Neutrophil (primary cell): ENCODE measurements at regions not wholly inside any gene's neighbourhood (a gene's known extent, or its start where the extent isn't known, plus 50 kb on each side); places are given as distances from the start of the nearest gene placed in this dataset.

ENCODE experiments used
- H3K27ac ChIP-seq: fragments of 200-600 bp; sonication (generic); 2 replicates; pipeline ENCODE4 v1.5.1; 2016; ENCODE audit warnings: mild to moderate bottlenecking, moderate library complexity
- H3K27me3 ChIP-seq: fragments of 200-600 bp; sonication (generic); 2 replicates; pipeline ENCODE4 v1.6.0; 2016; ENCODE audit warnings: mild to moderate bottlenecking
- H3K36me3 ChIP-seq: fragments of 200-600 bp; sonication (generic); 2 replicates; pipeline ENCODE4 v1.5.1; 2017
- H3K4me1 ChIP-seq, 2 experiments: fragments of 200-600 bp in 1 of 2; sonication (generic) in 1 of 2; 1 replicate in 1 of 2; 2 replicates in 1 of 2; pipeline versions ENCODE4 v1.5.1 to v1.6.1; 2013 to 2016; ENCODE audit warnings: low read depth in 1 of 2, low read length in 1 of 2, mild to moderate bottlenecking in 1 of 2, moderate library complexity in 1 of 2; ENCODE audit not compliant: control insufficient read depth in 1 of 2, insufficient read depth in 1 of 2
- H3K4me3 ChIP-seq, 2 experiments: fragments of 200-600 bp in 1 of 2; sonication (generic) in 1 of 2; 1 replicate in 1 of 2; 2 replicates in 1 of 2; pipeline ENCODE4 v1.5.1; 2013 to 2016; ENCODE audit warnings: low read depth in 1 of 2, low read length in 1 of 2, mild to moderate bottlenecking in 1 of 2, moderate library complexity in 1 of 2
- H3K9me3 ChIP-seq: fragments of 200-600 bp; sonication (generic); 2 replicates; pipeline ENCODE4 v1.5.1; 2016
- TF ChIP-seq, protein P1 (sequence below): fragments of 200-600 bp; sonication (generic); IDR thresholded peaks from 2 replicates; pipeline ENCODE4 v1.5.1; 2016; ENCODE audit warnings: antibody characterized with exemption

DNA sequence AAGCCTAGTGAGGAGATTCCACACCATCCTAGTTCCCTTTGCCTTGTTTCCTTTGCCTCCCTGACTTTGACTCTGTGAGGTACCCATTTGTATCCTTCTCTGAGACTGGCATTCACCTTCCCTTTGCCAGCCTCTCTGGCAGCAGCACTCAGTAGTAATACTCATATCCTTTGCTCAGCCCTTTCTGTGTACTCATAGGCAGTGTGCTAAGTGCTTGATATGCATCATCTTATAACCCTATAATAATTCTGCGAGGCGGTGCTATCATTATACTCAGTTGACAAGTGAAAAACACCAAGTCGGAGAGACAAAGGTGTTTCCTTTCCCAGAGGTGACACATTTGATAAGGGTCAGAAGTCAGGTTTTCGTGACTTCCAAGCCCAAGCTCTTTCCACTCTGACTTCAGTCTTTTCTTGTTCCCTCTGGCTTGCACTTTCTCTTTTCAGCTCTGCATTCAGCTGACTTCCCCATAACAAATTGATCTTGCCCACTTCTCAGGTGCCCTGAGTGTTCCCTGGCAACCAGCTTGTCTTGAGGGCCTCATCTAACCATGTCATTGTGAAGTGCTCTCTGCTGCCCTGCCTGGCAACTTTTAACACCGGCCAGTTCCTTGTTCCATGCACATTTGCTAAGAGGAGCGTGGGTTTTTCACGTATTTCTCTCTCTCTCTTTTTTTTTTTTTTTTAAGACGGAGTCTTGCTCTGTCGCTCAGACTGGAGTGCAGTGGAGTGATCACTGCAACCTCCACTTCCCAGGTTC, 94.5 kb upstream of the UPP2 start:
- Histone ChIP-seq H3K36me3 (no peaks in the 10 kb centered on the region), H3K27ac (no peak overlapping the region), H3K4me3 (no peak overlapping the region), H3K4me1 (peaks cover 8 to 9% of the 10 kb centered on the region in 2 experiments), H3K27me3 (no peaks in the 10 kb centered on the region), H3K9me3 (no peaks in the 10 kb centered on the region)
- TF ChIP-seq, protein P1, sequence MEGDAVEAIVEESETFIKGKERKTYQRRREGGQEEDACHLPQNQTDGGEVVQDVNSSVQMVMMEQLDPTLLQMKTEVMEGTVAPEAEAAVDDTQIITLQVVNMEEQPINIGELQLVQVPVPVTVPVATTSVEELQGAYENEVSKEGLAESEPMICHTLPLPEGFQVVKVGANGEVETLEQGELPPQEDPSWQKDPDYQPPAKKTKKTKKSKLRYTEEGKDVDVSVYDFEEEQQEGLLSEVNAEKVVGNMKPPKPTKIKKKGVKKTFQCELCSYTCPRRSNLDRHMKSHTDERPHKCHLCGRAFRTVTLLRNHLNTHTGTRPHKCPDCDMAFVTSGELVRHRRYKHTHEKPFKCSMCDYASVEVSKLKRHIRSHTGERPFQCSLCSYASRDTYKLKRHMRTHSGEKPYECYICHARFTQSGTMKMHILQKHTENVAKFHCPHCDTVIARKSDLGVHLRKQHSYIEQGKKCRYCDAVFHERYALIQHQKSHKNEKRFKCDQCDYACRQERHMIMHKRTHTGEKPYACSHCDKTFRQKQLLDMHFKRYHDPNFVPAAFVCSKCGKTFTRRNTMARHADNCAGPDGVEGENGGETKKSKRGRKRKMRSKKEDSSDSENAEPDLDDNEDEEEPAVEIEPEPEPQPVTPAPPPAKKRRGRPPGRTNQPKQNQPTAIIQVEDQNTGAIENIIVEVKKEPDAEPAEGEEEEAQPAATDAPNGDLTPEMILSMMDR: no peak

DNA sequence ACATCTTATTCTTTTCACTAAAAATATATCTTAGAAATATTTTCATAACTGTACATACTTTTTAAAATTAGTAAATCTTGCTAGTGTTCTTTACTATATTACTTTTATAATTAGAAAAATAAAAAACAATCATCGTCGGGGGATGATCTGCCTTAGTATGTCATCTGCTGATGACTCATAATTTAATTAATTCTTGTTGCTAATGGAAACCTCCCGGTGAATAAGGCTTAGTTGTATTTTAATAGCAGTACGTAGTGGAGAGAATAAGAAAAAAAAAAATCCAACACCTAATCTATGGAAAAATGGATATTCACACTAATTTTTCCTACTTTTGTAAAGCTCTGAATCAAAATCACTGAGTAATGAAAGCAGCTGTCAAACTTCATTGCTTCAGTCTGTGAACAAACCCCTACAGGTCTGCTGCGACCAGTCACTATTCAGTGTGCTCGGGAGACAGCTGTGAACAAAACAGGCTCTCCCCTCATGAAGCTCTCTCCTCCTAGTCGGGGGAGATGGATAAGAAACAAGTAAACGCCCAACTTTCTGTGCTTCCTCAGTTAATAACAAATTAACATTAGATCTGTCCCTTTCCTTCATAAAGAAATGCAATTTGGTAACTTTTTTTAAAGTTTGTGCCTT, 97.4 kb upstream of the UPP2 start:
- no peak overlapping the region for H3K4me3 ChIP-seq
- TF ChIP-seq, protein P1: no peak
- H3K27me3 ChIP-seq: no peaks in the 10 kb centered on the region
- peaks cover under 1 to 2% of the 10 kb centered on the region in 2 experiments for H3K4me1 ChIP-seq
- H3K9me3 ChIP-seq: no peaks in the 10 kb centered on the region
- H3K27ac ChIP-seq: no peak overlapping the region
- H3K36me3 ChIP-seq: no peaks in the 10 kb centered on the region

DNA sequence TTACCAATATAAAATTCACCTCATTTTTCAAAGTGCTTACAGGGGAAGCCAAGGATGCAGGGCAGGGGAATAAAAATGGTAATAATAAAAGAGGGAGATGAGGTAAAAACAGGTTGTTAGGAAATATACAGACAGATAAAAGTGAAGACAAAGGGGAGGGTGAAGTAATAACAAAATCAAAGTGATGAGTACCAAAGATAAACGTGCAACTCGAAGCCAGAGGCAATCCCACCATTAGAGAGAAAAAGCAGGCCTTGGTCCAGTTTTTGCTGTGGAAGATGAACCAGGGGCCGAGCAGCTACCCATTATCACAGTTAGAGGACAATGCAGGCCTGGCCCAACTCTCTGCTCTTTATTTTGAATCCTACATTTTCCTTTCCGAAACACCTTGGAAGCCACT, 99.6 kb upstream of the UPP2 start:
- no peaks in the 10 kb centered on the region for H3K4me1 ChIP-seq
- TF ChIP-seq, protein P1: no peak

DNA sequence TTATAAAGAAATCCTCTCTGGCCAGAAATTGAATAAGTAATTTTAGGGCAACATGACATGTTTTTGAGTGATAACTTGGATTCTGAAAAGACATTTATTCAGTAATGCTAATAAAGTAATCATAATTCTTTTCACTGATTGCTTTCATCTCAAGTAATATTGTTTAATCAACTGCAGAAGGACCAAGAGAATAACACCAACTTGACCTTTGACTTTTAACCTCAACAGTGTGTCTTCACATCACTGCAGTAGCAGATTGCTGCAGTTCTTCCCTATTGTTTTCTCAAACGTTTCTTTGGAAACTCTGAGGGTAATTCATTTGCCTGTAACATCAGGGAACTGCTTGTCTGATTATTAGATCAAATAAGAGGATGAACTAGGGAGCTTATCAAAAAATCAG, 104.9 kb upstream of the UPP2 start:
- Histone ChIP-seq H3K9me3 (no peaks in the 10 kb centered on the region), H3K4me1 (no peaks in the 10 kb centered on the region), H3K4me3 (no peak overlapping the region), H3K27ac (no peak overlapping the region), H3K36me3 (no peaks in the 10 kb centered on the region), H3K27me3 (no peaks in the 10 kb centered on the region)
- TF ChIP-seq, protein P1: no peak

More for the DNA sequence above, 99.6 kb upstream of the UPP2 start:
- Histone ChIP-seq H3K27ac (no peak overlapping the region), H3K27me3 (no peaks in the 10 kb centered on the region), H3K9me3 (no peaks in the 10 kb centered on the region), H3K4me3 (no peak overlapping the region), H3K36me3 (no peaks in the 10 kb centered on the region)

DNA sequence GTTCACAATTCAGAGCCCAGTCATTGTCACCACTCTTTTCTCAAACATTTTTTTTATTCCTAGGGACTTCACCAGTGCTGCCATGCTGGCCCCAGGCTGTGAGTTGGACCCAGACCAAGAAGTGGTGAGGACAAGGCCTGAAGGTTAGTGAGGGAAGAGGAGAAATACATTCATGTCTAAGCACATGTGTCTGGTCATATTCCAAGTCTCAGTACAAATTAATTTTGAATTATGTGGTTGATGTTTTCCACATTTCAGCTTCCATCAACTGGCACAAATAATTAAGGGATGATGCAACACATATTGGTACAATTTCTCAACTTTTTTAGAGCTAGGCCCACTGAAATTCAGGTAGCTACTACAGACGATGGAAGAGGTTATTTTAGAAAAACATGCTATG, 106.6 kb upstream of the UPP2 start:
- Histone ChIP-seq H3K27ac (no peak overlapping the region), H3K4me1 (no peaks in the 10 kb centered on the region), H3K36me3 (no peaks in the 10 kb centered on the region), H3K9me3 (no peaks in the 10 kb centered on the region), H3K27me3 (no peaks in the 10 kb centered on the region), H3K4me3 (no peak overlapping the region)
- TF ChIP-seq, protein P1: no peak
